K562 (cell line): ENCODE measurements at regions not wholly inside any gene's neighbourhood (a gene's known extent, or its start where the extent isn't known, plus 50 kb on each side); places are given as distances from the start of the nearest gene placed in this dataset.

Experiments used
- FOXM1 ChIP-seq, 2 experiments: fragments of 450-650 bp in 1 of 2; sonication (generic) in 1 of 2; formaldehyde crosslinking in 1 of 2; IDR thresholded peaks; 2 replicates each; pipeline versions ENCODE4 v1.6.1 to v1.9.0; 2017 to 2022; ENCODE audit warnings: low read depth in 2 of 2, mild to moderate bottlenecking in 2 of 2, missing genetic modification reagents in 1 of 2, moderate library complexity in 1 of 2
- FOXP4 ChIP-seq: sonication (generic); formaldehyde crosslinking; IDR thresholded peaks from 2 replicates; pipeline ENCODE4 v1.8.0; 2022; ENCODE audit warnings: mild to moderate bottlenecking, missing genetic modification reagents, borderline replicate concordance
- HNRNPK ChIP-seq: fragments of 200-400 bp; formaldehyde crosslinking; IDR thresholded peaks from one replicate; pipeline ENCODE4 v1.6.1; 2018; ENCODE audit warnings: mild to moderate bottlenecking, low read depth, low read length; ENCODE audit not compliant: poor library complexity, severe bottlenecking
- ILK ChIP-seq: fragments of 450-650 bp; IDR thresholded peaks from 2 replicates; pipeline ENCODE4 v1.6.1; 2016; ENCODE audit warnings: missing genetic modification characterization, low read depth, mild to moderate bottlenecking, missing compliant biosample characterization, moderate library complexity, borderline replicate concordance
- MTA1 ChIP-seq: fragments of 450-650 bp; IDR thresholded peaks from 2 replicates; pipeline ENCODE4 v1.6.1; 2017; ENCODE audit warnings: borderline replicate concordance
- MYC ChIP-seq, 2 experiments: fragments of 250-450 bp in 1 of 2; sonication (Bioruptor Pico) in 1 of 2; IDR thresholded peaks; 2 replicates each; pipeline versions ENCODE4 v1.5.1 to v1.6.1; 2012 to 2021; ENCODE audit warnings: low read depth in 2 of 2, borderline replicate concordance in 1 of 2, improper control_type of control experiment in 1 of 2, low read length in 1 of 2, mild to moderate bottlenecking in 1 of 2, moderate library complexity in 1 of 2
- NFYB ChIP-seq: IDR thresholded peaks from 2 replicates; pipeline ENCODE4 v1.6.1; 2011; ENCODE audit warnings: mild to moderate bottlenecking, moderate library complexity; ENCODE audit not compliant: insufficient read length; ENCODE audit errors: extremely low read depth
- PHB ChIP-seq: fragments of 250-450 bp; sonication (Bioruptor Pico); IDR thresholded peaks from 2 replicates; pipeline ENCODE4 v1.5.0; 2021
- PREB ChIP-seq: sonication (generic); formaldehyde crosslinking; IDR thresholded peaks from 2 replicates; pipeline ENCODE4 v1.8.1; 2023; ENCODE audit warnings: mild to moderate bottlenecking, missing genetic modification reagents
- SREBF2 ChIP-seq: sonication (generic); formaldehyde crosslinking; IDR thresholded peaks from 2 replicates; pipeline ENCODE4 v1.4.0; 2020; ENCODE audit warnings: mild to moderate bottlenecking, missing genetic modification reagents
- ZNF12 ChIP-seq: sonication (generic); formaldehyde crosslinking; IDR thresholded peaks from 2 replicates; pipeline ENCODE4 v1.4.0; 2020; ENCODE audit warnings: mild to moderate bottlenecking, missing genetic modification reagents
- ZNF143 ChIP-seq: sonication (generic); formaldehyde crosslinking; IDR thresholded peaks from 2 replicates; pipeline ENCODE4 v1.9.0; 2022; ENCODE audit warnings: mild to moderate bottlenecking, missing genetic modification reagents
- TF ChIP-seq, protein P1 (sequence below), 2 experiments: IDR thresholded peaks; 2 replicates each; pipeline ENCODE4 v1.6.1; 2011; ENCODE audit warnings: borderline replicate concordance in 1 of 2, control low read depth in 1 of 2, low read depth in 1 of 2, low read length in 1 of 2, mild to moderate bottlenecking in 1 of 2, mixed read lengths in 1 of 2, moderate library complexity in 1 of 2; ENCODE audit not compliant: insufficient read depth in 1 of 2, insufficient read length in 1 of 2, poor library complexity in 1 of 2, severe bottlenecking in 1 of 2; ENCODE audit errors: extremely low read depth in 1 of 2
- TF ChIP-seq, protein P2 (sequence below), 3 experiments: IDR thresholded peaks in 2 of 3; conservative IDR thresholded peaks in 1 of 3; 2 replicates each; pipeline ENCODE4 v1.5.1; 2011 to 2012; ENCODE audit warnings: low read length in 3 of 3, mild to moderate bottlenecking in 3 of 3, control low read depth in 2 of 3, improper control_type of control experiment in 1 of 3, inconsistent platforms in 1 of 3, low read depth in 1 of 3, mixed read lengths in 1 of 3, moderate library complexity in 1 of 3; ENCODE audit not compliant: insufficient read depth in 2 of 3

DNA sequence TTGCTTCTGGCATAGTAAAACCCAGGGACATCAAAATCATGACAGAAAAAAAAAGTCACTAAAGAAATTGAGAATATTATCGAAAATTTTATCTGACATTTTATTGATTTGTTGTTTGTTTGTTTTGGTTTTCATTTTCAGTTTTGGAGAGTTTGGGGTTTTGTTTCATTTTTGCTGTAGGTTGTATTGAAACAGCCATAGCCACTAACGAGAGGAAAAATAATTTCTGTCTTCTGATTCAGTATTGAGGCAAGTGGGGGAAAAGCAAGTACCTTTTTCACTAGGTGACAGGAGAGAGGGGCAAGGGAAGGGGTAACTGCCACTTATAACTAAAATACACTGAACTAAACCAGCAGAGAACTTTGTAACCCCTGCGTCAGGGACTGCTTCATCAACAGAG, 392.8 kb upstream of the NDST3 start:
- TF ChIP-seq MTA1 (no peak), ILK (tag) (no peak), ZNF143 (CRISPR knock-in tag) (no peak), ZNF12 (CRISPR knock-in tag) (no peak), PHB (CRISPR knock-in tag) (no peak), FOXP4 (CRISPR knock-in tag) (no peak), NFYB (no peak), PREB (CRISPR knock-in tag) (no peak), FOXM1 (IDR thresholded peaks at IDR 0.05; ENCODE audit: low read depth) (no peak), FOXM1 (CRISPR knock-in tag; IDR thresholded peaks at IDR 0.05; ENCODE audit: low read depth) (no peak), SREBF2 (CRISPR knock-in tag) (no peak), MYC (IDR thresholded peaks at IDR 0.05; ENCODE audit: low read depth, low read length) (no peak), MYC (CRISPR knock-in tag; IDR thresholded peaks at IDR 0.05; ENCODE audit: borderline replicate concordance, low read depth) (no peak), HNRNPK (no peak)
- TF ChIP-seq, protein P1, sequence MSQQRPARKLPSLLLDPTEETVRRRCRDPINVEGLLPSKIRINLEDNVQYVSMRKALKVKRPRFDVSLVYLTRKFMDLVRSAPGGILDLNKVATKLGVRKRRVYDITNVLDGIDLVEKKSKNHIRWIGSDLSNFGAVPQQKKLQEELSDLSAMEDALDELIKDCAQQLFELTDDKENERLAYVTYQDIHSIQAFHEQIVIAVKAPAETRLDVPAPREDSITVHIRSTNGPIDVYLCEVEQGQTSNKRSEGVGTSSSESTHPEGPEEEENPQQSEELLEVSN (IDR thresholded peaks at IDR 0.05; ENCODE audit: borderline replicate concordance in 1 of 2, extremely low read depth in 1 of 2, insufficient read depth in 1 of 2, insufficient read length in 1 of 2, low read depth in 1 of 2, low read length in 1 of 2, poor library complexity in 1 of 2, severe bottlenecking in 1 of 2), result no peak
- TF ChIP-seq, protein P2, sequence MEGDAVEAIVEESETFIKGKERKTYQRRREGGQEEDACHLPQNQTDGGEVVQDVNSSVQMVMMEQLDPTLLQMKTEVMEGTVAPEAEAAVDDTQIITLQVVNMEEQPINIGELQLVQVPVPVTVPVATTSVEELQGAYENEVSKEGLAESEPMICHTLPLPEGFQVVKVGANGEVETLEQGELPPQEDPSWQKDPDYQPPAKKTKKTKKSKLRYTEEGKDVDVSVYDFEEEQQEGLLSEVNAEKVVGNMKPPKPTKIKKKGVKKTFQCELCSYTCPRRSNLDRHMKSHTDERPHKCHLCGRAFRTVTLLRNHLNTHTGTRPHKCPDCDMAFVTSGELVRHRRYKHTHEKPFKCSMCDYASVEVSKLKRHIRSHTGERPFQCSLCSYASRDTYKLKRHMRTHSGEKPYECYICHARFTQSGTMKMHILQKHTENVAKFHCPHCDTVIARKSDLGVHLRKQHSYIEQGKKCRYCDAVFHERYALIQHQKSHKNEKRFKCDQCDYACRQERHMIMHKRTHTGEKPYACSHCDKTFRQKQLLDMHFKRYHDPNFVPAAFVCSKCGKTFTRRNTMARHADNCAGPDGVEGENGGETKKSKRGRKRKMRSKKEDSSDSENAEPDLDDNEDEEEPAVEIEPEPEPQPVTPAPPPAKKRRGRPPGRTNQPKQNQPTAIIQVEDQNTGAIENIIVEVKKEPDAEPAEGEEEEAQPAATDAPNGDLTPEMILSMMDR (IDR thresholded peaks at IDR 0.05 in 2 of 3, conservative IDR thresholded peaks at IDR 0.05 in 1 of 3; ENCODE audit: insufficient read depth in 2 of 3, low read depth in 1 of 3, low read length in 3 of 3), result no peak
